PC-3 (cell line): ENCODE measurements at regions not wholly inside any gene's neighbourhood (a gene's known extent, or its start where the extent isn't known, plus 50 kb on each side); places are given as distances from the start of the nearest gene placed in this dataset.
A peak's percentile ranks its signal among the peaks of the same experiment; 100 is the strongest.
"Not testable (repeated sequence)": the region's sequence is repeated elsewhere in the genome, so short reads cannot be mapped to it uniquely, and the experiment has no call there.

Experiments used
- ATAC-seq: fragments of 200-7000 bp; cut with Tn5 transposase; 2 replicates; pipeline ENCODE4 v1.9.1; 2020; ENCODE audit warnings: mild to moderate bottlenecking, moderate library complexity
- BruUV-seq: library from RNA; stranded (reverse); fragments of 400-500 nt; replicated peaks from 2 replicates; lab custom pipeline; 2021; lab: Mats Ljungman, UMichigan
- CTCF ChIA-PET: fragments of 300-600 bp; sonication (Branson Sonifier 250); formaldehyde crosslinking; loops from one replicate; lab custom pipeline; 2022; ENCODE audit warnings: antibody characterized with exemption; lab: Charles Lee
- POLR2A ChIA-PET: fragments of 300-600 bp; sonication (Branson Sonifier 250); formaldehyde crosslinking; loops from one replicate; lab custom pipeline; 2022; ENCODE audit warnings: antibody characterized with exemption; ENCODE audit not compliant: unreplicated experiment; lab: Charles Lee
- DNase-seq: peaks from one replicate; pipeline ENCODE4 v3.0.0-alpha.2; 2015
- H2AFZ ChIP-seq: fragments of 300-600 bp; sonication (generic); 2 replicates; pipeline ENCODE4 v1.6.0; 2016; ENCODE audit warnings: antibody characterized with exemption, low read length
- H3F3A ChIP-seq: fragments of 300-600 bp; sonication (generic); one replicate; pipeline ENCODE4 v1.6.0; 2017; ENCODE audit warnings: antibody characterized with exemption, low read length, control low read depth, mild to moderate bottlenecking; ENCODE audit not compliant: unreplicated experiment
- H3K27ac ChIP-seq: fragments of 300-600 bp; sonication (generic); 2 replicates; pipeline ENCODE4 v1.5.1; 2016; ENCODE audit warnings: mild to moderate bottlenecking, low read length
- H3K27me3 ChIP-seq: fragments of 300-600 bp; sonication (generic); 2 replicates; pipeline ENCODE4 v1.6.1; 2016; ENCODE audit warnings: low read length, mixed read lengths
- H3K36me3 ChIP-seq: fragments of 300-600 bp; sonication (generic); 2 replicates; pipeline ENCODE4 v1.6.1; 2016; ENCODE audit warnings: low read depth, mixed run types, low read length, mixed read lengths
- H3K4me1 ChIP-seq: fragments of 300-600 bp; sonication (generic); 2 replicates; pipeline ENCODE4 v1.5.1; 2016; ENCODE audit warnings: low read length; ENCODE audit not compliant: insufficient read depth
- H3K4me2 ChIP-seq: fragments of 300-600 bp; sonication (generic); 2 replicates; pipeline ENCODE4 v1.6.0; 2016; ENCODE audit warnings: low read length
- H3K4me3 ChIP-seq: fragments of 300-600 bp; sonication (generic); 2 replicates; pipeline ENCODE4 v1.5.1; 2016; ENCODE audit warnings: mild to moderate bottlenecking, low read length, mixed read lengths
- H3K79me2 ChIP-seq: fragments of 300-600 bp; sonication (generic); 2 replicates; pipeline ENCODE4 v1.6.1; 2017; ENCODE audit warnings: low read length, mixed read lengths
- H3K9ac ChIP-seq: fragments of 300-600 bp; sonication (generic); 2 replicates; pipeline ENCODE4 v1.6.0; 2016; ENCODE audit warnings: mild to moderate bottlenecking, low read length
- H3K9me2 ChIP-seq: fragments of 300-600 bp; sonication (generic); replicated peaks from 2 replicates; pipeline ENCODE4 v1.6.1; 2016; ENCODE audit warnings: mixed run types, low read length, mixed read lengths
- H3K9me3 ChIP-seq: fragments of 300-600 bp; sonication (generic); 2 replicates; pipeline ENCODE4 v1.6.1; 2016; ENCODE audit warnings: low read length, mixed read lengths
- H4K20me1 ChIP-seq: fragments of 300-600 bp; sonication (generic); 2 replicates; pipeline ENCODE4 v1.6.1; 2016; ENCODE audit warnings: low read length, mixed read lengths
- EZH2 ChIP-seq: fragments of 300-600 bp; sonication (generic); IDR thresholded peaks from one replicate; pipeline ENCODE4 v1.6.1; 2017; ENCODE audit warnings: antibody characterized with exemption, mild to moderate bottlenecking, low read length; ENCODE audit not compliant: unreplicated experiment
- EZH2phosphoT487 ChIP-seq: fragments of 300-600 bp; sonication (generic); IDR thresholded peaks from 2 replicates; pipeline ENCODE4 v1.6.1; 2018; ENCODE audit warnings: mild to moderate bottlenecking, antibody characterized with exemption, low read length, borderline replicate concordance
- intact Hi-C: fragments of 100-400 bp; cut with micrococcal nuclease; formaldehyde crosslinking; loops from 2 replicates; pipeline ENCODE4 v1.9.0; 2023
- TF ChIP-seq, protein P1 (sequence below): fragments of 300-600 bp; sonication (generic); conservative IDR thresholded peaks from 2 replicates; pipeline ENCODE4 v1.5.1; 2017; ENCODE audit warnings: antibody characterized with exemption, low read depth, mild to moderate bottlenecking, low read length

DNA sequence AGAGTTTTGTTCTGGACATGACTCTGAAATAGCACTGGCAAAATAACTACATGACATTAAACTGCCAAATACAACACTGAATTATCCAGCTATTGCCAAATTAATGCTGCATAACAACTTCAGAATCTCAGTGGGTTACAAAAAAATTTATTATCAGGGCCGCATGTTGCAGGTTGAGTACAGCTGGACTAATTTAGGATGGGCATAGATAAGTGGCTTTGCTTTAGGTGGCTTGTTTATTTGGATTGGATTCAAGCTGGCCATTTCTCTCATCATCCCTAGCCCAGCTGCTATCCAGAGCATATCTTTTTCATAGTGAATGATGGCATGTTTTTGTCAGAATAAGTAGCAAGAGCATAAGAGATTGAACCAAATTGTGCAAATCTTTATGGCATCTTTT, 1277.1 kb downstream of the REEP3 start:
- Histone ChIP-seq H3K9me2 (no peaks in the 10 kb centered on the region), H3K79me2 (no peaks in the 10 kb centered on the region), H3K4me3 (no peak overlapping the region), H3K27ac (no peak overlapping the region), H3K4me1 (no peaks in the 10 kb centered on the region), H3K27me3 (no peaks in the 10 kb centered on the region), H3K36me3 (no peaks in the 10 kb centered on the region), H2AFZ (no peak overlapping the region), H3K9me3 (no peaks in the 10 kb centered on the region), H3K4me2 (no peak overlapping the region), H3F3A (no peaks in the 10 kb centered on the region), H3K9ac (no peak overlapping the region), H4K20me1 (no peaks in the 10 kb centered on the region)
- no peak for TF ChIP-seq EZH2
- TF ChIP-seq, protein P1, sequence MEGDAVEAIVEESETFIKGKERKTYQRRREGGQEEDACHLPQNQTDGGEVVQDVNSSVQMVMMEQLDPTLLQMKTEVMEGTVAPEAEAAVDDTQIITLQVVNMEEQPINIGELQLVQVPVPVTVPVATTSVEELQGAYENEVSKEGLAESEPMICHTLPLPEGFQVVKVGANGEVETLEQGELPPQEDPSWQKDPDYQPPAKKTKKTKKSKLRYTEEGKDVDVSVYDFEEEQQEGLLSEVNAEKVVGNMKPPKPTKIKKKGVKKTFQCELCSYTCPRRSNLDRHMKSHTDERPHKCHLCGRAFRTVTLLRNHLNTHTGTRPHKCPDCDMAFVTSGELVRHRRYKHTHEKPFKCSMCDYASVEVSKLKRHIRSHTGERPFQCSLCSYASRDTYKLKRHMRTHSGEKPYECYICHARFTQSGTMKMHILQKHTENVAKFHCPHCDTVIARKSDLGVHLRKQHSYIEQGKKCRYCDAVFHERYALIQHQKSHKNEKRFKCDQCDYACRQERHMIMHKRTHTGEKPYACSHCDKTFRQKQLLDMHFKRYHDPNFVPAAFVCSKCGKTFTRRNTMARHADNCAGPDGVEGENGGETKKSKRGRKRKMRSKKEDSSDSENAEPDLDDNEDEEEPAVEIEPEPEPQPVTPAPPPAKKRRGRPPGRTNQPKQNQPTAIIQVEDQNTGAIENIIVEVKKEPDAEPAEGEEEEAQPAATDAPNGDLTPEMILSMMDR = no peak
- TF ChIP-seq EZH2phosphoT487 = no peak
- ATAC-seq (no peak), DNase-seq (no peak)
- intact Hi-C loops = no loop called here
- ChIA-PET CTCF (no interaction called here), POLR2A (no interaction called here)
- no TSS peak for BruUV-seq

DNA sequence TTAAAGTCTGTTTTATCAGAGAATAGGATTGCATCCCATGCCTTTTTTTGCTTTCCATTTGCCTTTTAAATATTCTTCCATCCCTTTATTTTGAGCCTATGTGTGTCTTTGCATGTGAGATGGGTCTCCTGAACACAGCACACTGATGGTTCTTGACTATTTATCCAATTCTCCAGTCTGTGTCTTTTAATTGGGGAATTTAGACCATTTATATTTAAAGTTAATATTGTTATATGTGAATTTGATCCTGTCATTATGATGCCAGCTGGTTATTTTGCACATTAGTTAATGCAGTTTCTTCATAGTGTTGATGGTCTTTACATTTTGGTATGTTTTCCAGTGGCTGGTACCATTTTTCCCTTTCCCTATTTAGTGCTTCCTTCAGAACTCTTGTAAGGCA, 1287.0 kb downstream of the REEP3 start:
- H3K4me3 ChIP-seq, H2AFZ ChIP-seq, CTCF ChIA-PET, H3K4me1 ChIP-seq, H3K9me3 ChIP-seq, BruUV-seq, H3K36me3 ChIP-seq, H3F3A ChIP-seq, H3K9me2 ChIP-seq, DNase-seq, H4K20me1 ChIP-seq, H3K79me2 ChIP-seq, H3K27me3 ChIP-seq, intact Hi-C loops, H3K9ac ChIP-seq, ATAC-seq, H3K4me2 ChIP-seq, POLR2A ChIA-PET, H3K27ac ChIP-seq: not testable (repeated sequence)

DNA sequence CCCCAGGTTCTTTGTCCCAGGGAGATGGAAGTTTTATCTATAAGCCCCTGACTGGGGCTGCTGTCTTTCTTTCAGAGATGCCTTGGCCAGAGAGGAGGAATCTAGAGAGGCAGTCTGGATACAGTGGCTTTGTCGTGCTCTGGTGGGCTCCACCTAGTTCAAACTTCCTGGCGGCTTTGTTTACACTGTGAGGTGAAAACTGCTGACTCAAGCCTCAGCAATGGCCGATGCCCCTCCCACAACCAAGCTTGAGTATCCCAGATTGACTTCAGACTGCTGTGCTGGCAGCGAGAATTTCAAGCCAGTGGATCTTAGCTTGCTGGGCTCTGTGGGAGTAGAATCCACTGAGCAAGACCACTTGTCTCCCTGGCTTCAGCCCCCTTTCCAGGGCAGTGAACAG, 1288.8 kb downstream of the REEP3 start:
- H3K9me3 ChIP-seq, CTCF ChIA-PET, H3K79me2 ChIP-seq, H3K27ac ChIP-seq, H4K20me1 ChIP-seq, BruUV-seq, H3K4me3 ChIP-seq, H3F3A ChIP-seq, H3K36me3 ChIP-seq, intact Hi-C loops, H3K9me2 ChIP-seq, H3K27me3 ChIP-seq, POLR2A ChIA-PET, H3K4me1 ChIP-seq: not testable (repeated sequence)
- H3K4me2 ChIP-seq = peak overlapping the region; percentile 8
- peak overlapping the region; percentile 64 for H2AFZ ChIP-seq
- ATAC-seq (peak; percentile 93), DNase-seq (peak; percentile 84)
- H3K9ac ChIP-seq = peak overlapping the region; percentile 8; the same call in 1 of the 2 replicates

DNA sequence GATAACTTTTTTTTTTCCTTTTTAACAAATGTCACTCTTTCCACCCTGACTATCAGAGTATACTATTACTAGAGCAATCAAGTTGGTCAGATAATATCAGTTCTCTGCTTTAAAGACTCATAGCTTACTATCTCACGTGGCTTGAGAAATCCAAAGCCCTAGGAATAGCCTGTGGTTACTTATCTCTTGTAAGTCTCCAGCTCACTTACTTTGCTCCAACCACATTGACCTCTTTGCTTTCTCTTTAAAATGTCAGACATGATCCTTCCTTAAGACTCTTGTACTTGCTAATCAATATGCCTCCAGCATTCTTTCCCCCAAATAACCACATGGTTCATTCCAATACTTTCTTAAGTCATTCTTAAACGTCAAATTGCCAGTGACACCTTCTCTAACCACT, 1292.2 kb downstream of the REEP3 start:
- TF ChIP-seq EZH2 = no peak
- TF ChIP-seq EZH2phosphoT487 = no peak
- TF ChIP-seq, protein P1 = no peak
- DNase-seq (no peak), ATAC-seq (no peak)
- H3K27me3 ChIP-seq = no peaks in the 10 kb centered on the region
- H3K9me2 ChIP-seq = no peaks in the 10 kb centered on the region
- H3F3A ChIP-seq = no peaks in the 10 kb centered on the region
- H3K27ac ChIP-seq = no peak overlapping the region
- intact Hi-C loops = no loop called here
- H3K4me1 ChIP-seq = peaks cover 10% of the 10 kb centered on the region
- ChIA-PET POLR2A (no interaction called here), CTCF (no interaction called here)
- no peaks in the 10 kb centered on the region for H3K36me3 ChIP-seq
- no peaks in the 10 kb centered on the region for H3K79me2 ChIP-seq
- no TSS peak for BruUV-seq
- H3K4me3 ChIP-seq = no peak overlapping the region
- no peak overlapping the region for H3K9ac ChIP-seq
- H2AFZ ChIP-seq = no peak overlapping the region
- H4K20me1 ChIP-seq = no peaks in the 10 kb centered on the region
- H3K4me2 ChIP-seq = no peak overlapping the region
- H3K9me3 ChIP-seq = peaks cover 5% of the 10 kb centered on the region; the same call in 1 of the 2 replicates
